ENCODE measurements at regions not wholly inside any gene's neighbourhood (a gene's known extent, or its start where the extent isn't known, plus 50 kb on each side); places are given as distances from the start of the nearest gene placed in this dataset.

DNA sequence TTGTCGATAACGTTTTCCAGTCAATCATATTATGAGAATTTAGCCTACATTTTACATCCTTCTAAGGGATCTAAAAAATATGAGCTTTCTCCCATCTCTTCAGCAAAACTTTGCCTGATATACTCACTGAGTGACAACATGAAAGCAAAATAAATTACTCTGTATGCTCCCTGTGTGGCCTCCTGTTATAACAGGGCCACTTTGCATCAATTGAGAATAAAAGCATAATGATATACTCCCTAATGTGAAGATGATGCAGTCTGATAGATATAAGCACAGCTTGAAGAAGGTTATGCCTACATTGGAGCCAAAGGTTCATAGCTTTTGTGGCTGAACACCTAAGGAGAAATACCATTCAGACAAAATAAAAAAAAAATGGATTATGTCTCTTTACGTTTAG lies 561.3 kb upstream of the ZNF717 start:
- Histone ChIP-seq H3K27me3 (replicated peaks; ENCODE audit: insufficient read depth) (no peaks in the 10 kb centered on the region), H3K4me1 (ENCODE audit: control insufficient read depth in 1 of 2, low read depth in 2 of 2) (no peaks in the 10 kb centered on the region), H3K36me3 (no peaks in the 10 kb centered on the region), H3K9me3 (no peaks in the 10 kb centered on the region), H3K4me3 (no peak overlapping the region), H3K27ac (no peak overlapping the region)
- DNase-seq (ENCODE audit: low spot score) = no peak
- TF ChIP-seq CTCF (IDR thresholded peaks at IDR 0.05) = no peak
- ATAC-seq (ENCODE audit: insufficient number of reproducible peaks, low FRiP score, low read depth) = no peak

GRCh38 chr3:76349715-76350480 lies 564.5 kb upstream of the ZNF717 start:
- H3K36me3 ChIP-seq = no peaks in the 10 kb centered on the region
- H3K27ac ChIP-seq = no peak overlapping the region
- H3K9me3 ChIP-seq = no peaks in the 10 kb centered on the region
- no peak for ATAC-seq (ENCODE audit: insufficient number of reproducible peaks, low FRiP score, low read depth)
- no peak overlapping the region for H3K4me3 ChIP-seq
- no peak for TF ChIP-seq CTCF (IDR thresholded peaks at IDR 0.05)
- H3K4me1 ChIP-seq (ENCODE audit: control insufficient read depth in 1 of 2, low read depth in 2 of 2) = no peaks in the 10 kb centered on the region
- DNase-seq (ENCODE audit: low spot score) = no peak
- no peaks in the 10 kb centered on the region for H3K27me3 ChIP-seq (replicated peaks; ENCODE audit: insufficient read depth)

DNA sequence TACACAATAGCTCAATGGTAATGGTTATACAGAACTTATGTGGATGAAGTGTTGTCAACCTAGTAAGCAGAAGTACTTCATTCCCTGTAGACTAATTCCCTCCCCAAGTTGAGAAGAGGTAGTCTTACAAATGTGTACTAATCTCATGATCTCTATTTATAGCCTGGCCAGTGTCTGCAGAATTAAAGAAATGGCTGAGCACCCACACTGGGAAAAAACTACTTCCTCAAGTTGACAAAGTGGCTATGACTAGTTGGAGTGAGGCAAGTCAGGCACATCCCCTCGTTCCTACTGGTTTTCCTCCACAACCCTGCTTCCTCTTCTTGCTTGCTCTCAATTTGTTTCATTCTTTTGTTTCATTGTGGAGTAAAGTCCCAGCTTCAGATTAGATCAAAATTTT lies 566.7 kb upstream of the ZNF717 start:
- H3K27ac ChIP-seq = no peak overlapping the region
- no peaks in the 10 kb centered on the region for H3K36me3 ChIP-seq
- H3K9me3 ChIP-seq = no peaks in the 10 kb centered on the region
- ATAC-seq (ENCODE audit: insufficient number of reproducible peaks, low FRiP score, low read depth) (no peak), DNase-seq (ENCODE audit: low spot score) (no peak)
- no peaks in the 10 kb centered on the region for H3K27me3 ChIP-seq (replicated peaks; ENCODE audit: insufficient read depth)
- H3K4me1 ChIP-seq (ENCODE audit: control insufficient read depth in 1 of 2, low read depth in 2 of 2) = no peaks in the 10 kb centered on the region
- no peak for TF ChIP-seq CTCF (IDR thresholded peaks at IDR 0.05)
- H3K4me3 ChIP-seq = no peak overlapping the region

- no peaks in the 10 kb centered on the region for H3K4me1 ChIP-seq (ENCODE audit: control insufficient read depth in 1 of 2, low read depth in 2 of 2)
- ATAC-seq (ENCODE audit: insufficient number of reproducible peaks, low FRiP score, low read depth) (no peak), DNase-seq (ENCODE audit: low spot score) (no peak)
- no peak for TF ChIP-seq CTCF (IDR thresholded peaks at IDR 0.05)
- no peaks in the 10 kb centered on the region for H3K9me3 ChIP-seq
- no peaks in the 10 kb centered on the region for H3K27me3 ChIP-seq (replicated peaks; ENCODE audit: insufficient read depth)
- no peaks in the 10 kb centered on the region for H3K36me3 ChIP-seq
- H3K27ac ChIP-seq = no peak overlapping the region
- H3K4me3 ChIP-seq = no peak overlapping the region
Measured at GRCh38 chr3:76352511-76353284, 567.3 kb upstream of the ZNF717 start.

DNA sequence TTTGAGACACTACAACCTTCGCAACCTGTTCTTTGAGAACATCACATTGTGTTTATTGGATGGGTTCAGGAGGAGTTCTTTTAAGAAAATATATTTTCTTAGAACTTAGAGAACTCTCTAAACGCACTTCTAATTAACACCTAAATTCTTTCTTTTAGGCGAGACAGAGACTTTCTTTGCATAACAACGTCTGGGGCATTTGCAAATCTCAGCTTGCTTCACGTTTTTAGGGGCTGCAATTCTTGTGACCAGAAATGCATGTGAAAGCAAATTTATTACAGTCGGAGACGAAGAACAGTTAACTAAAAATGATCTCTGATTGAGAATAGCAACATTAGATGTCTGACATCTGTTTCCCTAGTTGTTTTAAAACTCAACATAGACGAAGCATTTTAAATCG lies 568.3 kb upstream of the ZNF717 start:
- Histone ChIP-seq H3K4me3 (no peak overlapping the region), H3K4me1 (ENCODE audit: control insufficient read depth in 1 of 2, low read depth in 2 of 2) (no peaks in the 10 kb centered on the region), H3K27ac (no peak overlapping the region), H3K36me3 (no peaks in the 10 kb centered on the region), H3K27me3 (replicated peaks; ENCODE audit: insufficient read depth) (no peaks in the 10 kb centered on the region), H3K9me3 (no peaks in the 10 kb centered on the region)
- DNase-seq (ENCODE audit: low spot score) = no peak
- ATAC-seq (ENCODE audit: insufficient number of reproducible peaks, low FRiP score, low read depth) = no peak
- no peak for TF ChIP-seq CTCF (IDR thresholded peaks at IDR 0.05)

All from thoracic aorta (tissue), 2 donors.